GM23248 (cell line): ENCODE measurements at regions not wholly inside any gene's neighbourhood (a gene's known extent, or its start where the extent isn't known, plus 50 kb on each side); places are given as distances from the start of the nearest gene placed in this dataset.
"Not testable (repeated sequence)": the region's sequence is repeated elsewhere in the genome, so short reads cannot be mapped to it uniquely, and the experiment has no call there.

Source experiments
- DNase-seq: peaks from one replicate; pipeline ENCODE4 v3.0.0-alpha.2; 2015
- H2AFZ ChIP-seq: fragments of 200-600 bp; sonication (generic); 2 replicates; pipeline ENCODE4 v1.6.1; 2016; ENCODE audit warnings: antibody characterized with exemption
- H3F3A ChIP-seq: fragments of 200-600 bp; sonication (generic); 2 replicates; pipeline ENCODE4 v1.6.1; 2016; ENCODE audit warnings: mild to moderate bottlenecking, antibody characterized with exemption, mixed run types; ENCODE audit not compliant: insufficient read depth
- H3K27ac ChIP-seq: fragments of 200-600 bp; sonication (generic); 2 replicates; pipeline ENCODE4 v1.5.1; 2016; ENCODE audit warnings: mild to moderate bottlenecking
- H3K27me3 ChIP-seq: fragments of 200-600 bp; sonication (generic); replicated peaks from 2 replicates; pipeline ENCODE4 v1.6.1; 2016; ENCODE audit warnings: mild to moderate bottlenecking; ENCODE audit not compliant: insufficient read depth
- H3K36me3 ChIP-seq: fragments of 200-600 bp; sonication (generic); 2 replicates; pipeline ENCODE4 v1.6.1; 2016; ENCODE audit warnings: low read depth, mild to moderate bottlenecking
- H3K4me1 ChIP-seq: fragments of 200-600 bp; sonication (generic); 2 replicates; pipeline ENCODE4 v1.6.1; 2016; ENCODE audit warnings: mild to moderate bottlenecking; ENCODE audit not compliant: insufficient read depth
- H3K4me2 ChIP-seq: fragments of 200-600 bp; sonication (generic); one replicate; pipeline ENCODE4 v1.6.1; 2016; ENCODE audit warnings: mild to moderate bottlenecking; ENCODE audit not compliant: unreplicated experiment
- H3K4me3 ChIP-seq: fragments of 200-600 bp; sonication (generic); 2 replicates; pipeline ENCODE4 v1.5.1; 2016; ENCODE audit warnings: mild to moderate bottlenecking
- H3K79me2 ChIP-seq: fragments of 200-600 bp; sonication (generic); 2 replicates; pipeline ENCODE4 v1.6.1; 2016; ENCODE audit warnings: mild to moderate bottlenecking; ENCODE audit not compliant: insufficient read depth
- H3K9ac ChIP-seq: fragments of 200-600 bp; sonication (generic); 2 replicates; pipeline ENCODE4 v1.6.1; 2016; ENCODE audit warnings: mild to moderate bottlenecking
- H3K9me2 ChIP-seq: fragments of 200-600 bp; sonication (generic); 2 replicates; pipeline ENCODE4 v1.6.1; 2016; ENCODE audit warnings: mixed run types, mild to moderate bottlenecking, moderate library complexity; ENCODE audit not compliant: insufficient read depth
- H3K9me3 ChIP-seq: fragments of 200-600 bp; sonication (generic); one replicate; pipeline ENCODE4 v1.6.1; 2017; ENCODE audit warnings: low read depth
- H4K20me1 ChIP-seq: fragments of 200-600 bp; sonication (generic); 2 replicates; pipeline ENCODE4 v1.6.0; 2016; ENCODE audit not compliant: insufficient read depth
- EZH2 ChIP-seq: fragments of 200-600 bp; sonication (generic); IDR thresholded peaks from 2 replicates; pipeline ENCODE4 v1.6.1; 2018; ENCODE audit warnings: antibody characterized with exemption, mild to moderate bottlenecking; ENCODE audit not compliant: insufficient read depth, poor library complexity, severe bottlenecking
- EZH2phosphoT487 ChIP-seq: fragments of 200-600 bp; sonication (generic); IDR thresholded peaks from 2 replicates; pipeline ENCODE4 v1.6.1; 2018; ENCODE audit warnings: antibody characterized with exemption, moderate library complexity, mild to moderate bottlenecking, low read depth; ENCODE audit not compliant: insufficient read depth
- WGBS, 2 experiments: methylation state at CpG; one replicate each; pipeline ENCODE4 v1.1.6; 2015 to 2017; ENCODE audit warnings: low lambda C conversion rate in 2 of 2, low coverage in 1 of 2; ENCODE audit errors: missing lambda C conversion rate in 2 of 2; 5-methylcytosine and 5-hydroxymethylcytosine counted together
- in situ Hi-C: fragments of 300-500 bp; cut with MboI; formaldehyde crosslinking; loops from 2 replicates; pipeline ENCODE4 v1.15.0; 2020

- no peak overlapping the region for H3K4me2 ChIP-seq
- H3K4me1 ChIP-seq = no peaks in the 10 kb centered on the region; the same call in 1 of the 2 replicates
- no peaks in the 10 kb centered on the region for H3K27me3 ChIP-seq
- H3K79me2 ChIP-seq = no peaks in the 10 kb centered on the region
- in situ Hi-C loops = no loop called here
- H3F3A ChIP-seq = no peaks in the 10 kb centered on the region
- no peaks in the 10 kb centered on the region for H3K9me3 ChIP-seq
- no peaks in the 10 kb centered on the region for H3K9me2 ChIP-seq
- no peak for DNase-seq
- WGBS, 2 experiments = 85 to 89% methylated on average over 22 to 30 of the region's 30 CpGs
- H3K9ac ChIP-seq = no peak overlapping the region
- H3K27ac ChIP-seq = no peak overlapping the region
- H2AFZ ChIP-seq = no peak overlapping the region
- H3K4me3 ChIP-seq = no peak overlapping the region
- no peaks in the 10 kb centered on the region for H3K36me3 ChIP-seq
- TF ChIP-seq EZH2 (no peak), EZH2phosphoT487 (no peak)
- H4K20me1 ChIP-seq = no peaks in the 10 kb centered on the region
Measured at GRCh38 chr16:29232811-29233704, 173.5 kb downstream of the NPIPB11 start.

- H3K4me3 ChIP-seq, H3F3A ChIP-seq, H3K9me2 ChIP-seq, H4K20me1 ChIP-seq, H3K27ac ChIP-seq, H3K27me3 ChIP-seq, H3K9ac ChIP-seq, H3K79me2 ChIP-seq, H3K36me3 ChIP-seq, H3K4me1 ChIP-seq, H3K4me2 ChIP-seq, H3K9me3 ChIP-seq, DNase-seq, H2AFZ ChIP-seq, in situ Hi-C loops: not testable (repeated sequence)
- WGBS, 2 experiments = 91 to 93% methylated on average over 9 to 10 of the region's 10 CpGs
Measured at GRCh38 chr16:29232160-29232705, 174.3 kb downstream of the NPIPB11 start.

- 0 out of 2 replicates have a peak overlapping the region, but pooled peaks have one; percentile 17 for H3K27ac ChIP-seq
- DNase-seq = peak; percentile 62
- in situ Hi-C loops = no loop called here
Measured at GRCh38 chr16:29231244-29231643, 175.3 kb downstream of the NPIPB11 start.

GRCh38 chr16:29230671-29231096, 175.8 kb downstream of the NPIPB11 start:
- Histone ChIP-seq H3K9me3 (no peaks in the 10 kb centered on the region), H3K36me3 (no peaks in the 10 kb centered on the region), H3K79me2 (no peaks in the 10 kb centered on the region), H3F3A (no peaks in the 10 kb centered on the region), H4K20me1 (no peaks in the 10 kb centered on the region), H3K4me2 (peak overlapping the region; percentile 23), H3K27ac (0 out of 2 replicates have a peak overlapping the region, but pooled peaks have one; percentile 17), H3K4me1 (no peaks in the 10 kb centered on the region; the same call in 1 of the 2 replicates), H3K27me3 (no peaks in the 10 kb centered on the region), H3K9ac (peak overlapping the region; percentile 37), H3K9me2 (no peaks in the 10 kb centered on the region), H3K4me3 (no peak overlapping the region), H2AFZ (peak overlapping the region; percentile 53)
- no peak for TF ChIP-seq EZH2phosphoT487
- no peak for TF ChIP-seq EZH2
- peak; percentile 62 for DNase-seq
- 19 to 22% methylated on average over 22 of the region's 22 CpGs for WGBS, 2 experiments
- in situ Hi-C loops = no loop called here

More at GRCh38 chr16:29231244-29231643, 175.3 kb downstream of the NPIPB11 start:
- TF ChIP-seq EZH2 (no peak), EZH2phosphoT487 (no peak)
- Histone ChIP-seq H3K36me3 (no peaks in the 10 kb centered on the region), H3K9me3 (no peaks in the 10 kb centered on the region), H3K9me2 (no peaks in the 10 kb centered on the region), H3F3A (no peaks in the 10 kb centered on the region), H3K9ac (peak overlapping the region; percentile 37), H3K27me3 (no peaks in the 10 kb centered on the region), H3K4me3 (no peak overlapping the region), H3K79me2 (no peaks in the 10 kb centered on the region), H3K4me2 (peak overlapping the region; percentile 23), H3K4me1 (no peaks in the 10 kb centered on the region; the same call in 1 of the 2 replicates), H2AFZ (peak overlapping the region; percentile 53), H4K20me1 (no peaks in the 10 kb centered on the region)
- 8 to 15% methylated on average over 18 of the region's 18 CpGs for WGBS, 2 experiments

GRCh38 chr16:29230006-29230668, 176.4 kb downstream of the NPIPB11 start:
- H3K27me3 ChIP-seq, H3K4me3 ChIP-seq, H3F3A ChIP-seq, H3K9me2 ChIP-seq, H4K20me1 ChIP-seq, in situ Hi-C loops, DNase-seq, H3K79me2 ChIP-seq, H3K9ac ChIP-seq, H3K27ac ChIP-seq, H3K4me1 ChIP-seq, H2AFZ ChIP-seq, H3K9me3 ChIP-seq, H3K36me3 ChIP-seq, H3K4me2 ChIP-seq: not testable (repeated sequence)
- 85 to 90% methylated on average over 19 to 21 of the region's 21 CpGs for WGBS, 2 experiments

GRCh38 chr16:29229616-29230005, 176.9 kb downstream of the NPIPB11 start:
- H3K4me3 ChIP-seq, H3K4me1 ChIP-seq, H3K9me2 ChIP-seq, H3F3A ChIP-seq, H3K9ac ChIP-seq, H3K27ac ChIP-seq, H3K36me3 ChIP-seq, in situ Hi-C loops, H4K20me1 ChIP-seq, H3K9me3 ChIP-seq, H2AFZ ChIP-seq, H3K4me2 ChIP-seq, DNase-seq, H3K27me3 ChIP-seq, H3K79me2 ChIP-seq: not testable (repeated sequence)
- WGBS, 2 experiments = 92 to 95% methylated on average over 7 to 8 of the region's 8 CpGs
